ENCODE measurements at regions not wholly inside any gene's neighbourhood (a gene's known extent, or its start where the extent isn't known, plus 50 kb on each side); places are given as distances from the start of the nearest gene placed in this dataset.

- no peak for DNase-seq (ENCODE audit: low read depth)
- no peak overlapping the region for H3K4me3 ChIP-seq (ENCODE audit: low read depth, low read length)
- no peak for TF ChIP-seq CTCF (IDR thresholded peaks at IDR 0.05; ENCODE audit: control insufficient read depth, extremely low read depth, insufficient read depth)
These were observed 57.6 kb downstream of the JRKL start for GRCh38 chr11:96447208-96448110.

GRCh38 chr11:96448225-96448624, 58.4 kb downstream of the JRKL start:
- no peak overlapping the region for H3K4me3 ChIP-seq (ENCODE audit: low read depth, low read length)
- DNase-seq (ENCODE audit: low read depth): no peak

GRCh38 chr11:96456111-96456510, 66.3 kb downstream of the JRKL start:
- H3K4me3 ChIP-seq (ENCODE audit: low read depth, low read length): no peak overlapping the region
- no peak for DNase-seq (ENCODE audit: low read depth)

More at GRCh38 chr11:96448225-96448624, 58.4 kb downstream of the JRKL start:
- no peak for TF ChIP-seq CTCF (IDR thresholded peaks at IDR 0.05; ENCODE audit: control insufficient read depth, extremely low read depth, insufficient read depth)

GRCh38 chr11:96459751-96460150, 69.9 kb downstream of the JRKL start:
- no peak for DNase-seq (ENCODE audit: low read depth)
- no peak for TF ChIP-seq CTCF (IDR thresholded peaks at IDR 0.05; ENCODE audit: control insufficient read depth, extremely low read depth, insufficient read depth)
- no peak overlapping the region for H3K4me3 ChIP-seq (ENCODE audit: low read depth, low read length)

More at GRCh38 chr11:96456111-96456510, 66.3 kb downstream of the JRKL start:
- TF ChIP-seq CTCF (IDR thresholded peaks at IDR 0.05; ENCODE audit: control insufficient read depth, extremely low read depth, insufficient read depth): no peak

- H3K4me3 ChIP-seq (ENCODE audit: low read depth, low read length): no peak overlapping the region
- no peak for DNase-seq (ENCODE audit: low read depth)
These were observed 72.1 kb downstream of the JRKL start for GRCh38 chr11:96461871-96462270.

GRCh38 chr11:96464700-96465307, 75.0 kb downstream of the JRKL start:
- TF ChIP-seq CTCF (IDR thresholded peaks at IDR 0.05; ENCODE audit: control insufficient read depth, extremely low read depth, insufficient read depth): peak; percentile 63
- no peak overlapping the region for H3K4me3 ChIP-seq (ENCODE audit: low read depth, low read length)
- DNase-seq (ENCODE audit: low read depth): peak; percentile 52

More at GRCh38 chr11:96461871-96462270, 72.1 kb downstream of the JRKL start:
- no peak for TF ChIP-seq CTCF (IDR thresholded peaks at IDR 0.05; ENCODE audit: control insufficient read depth, extremely low read depth, insufficient read depth)
